ENCODE measurements at regions not wholly inside any gene's neighbourhood (a gene's known extent, or its start where the extent isn't known, plus 50 kb on each side); places are given as distances from the start of the nearest gene placed in this dataset.
A peak's percentile ranks its signal among the peaks of the same experiment; 100 is the strongest.
"Not testable (repeated sequence)": the region's sequence is repeated elsewhere in the genome, so short reads cannot be mapped to it uniquely, and the experiment has no call there.

GRCh38 chr2:58429014-58429875 lies 188.1 kb upstream of the FANCL start:
- DNase-seq: no peak

DNA sequence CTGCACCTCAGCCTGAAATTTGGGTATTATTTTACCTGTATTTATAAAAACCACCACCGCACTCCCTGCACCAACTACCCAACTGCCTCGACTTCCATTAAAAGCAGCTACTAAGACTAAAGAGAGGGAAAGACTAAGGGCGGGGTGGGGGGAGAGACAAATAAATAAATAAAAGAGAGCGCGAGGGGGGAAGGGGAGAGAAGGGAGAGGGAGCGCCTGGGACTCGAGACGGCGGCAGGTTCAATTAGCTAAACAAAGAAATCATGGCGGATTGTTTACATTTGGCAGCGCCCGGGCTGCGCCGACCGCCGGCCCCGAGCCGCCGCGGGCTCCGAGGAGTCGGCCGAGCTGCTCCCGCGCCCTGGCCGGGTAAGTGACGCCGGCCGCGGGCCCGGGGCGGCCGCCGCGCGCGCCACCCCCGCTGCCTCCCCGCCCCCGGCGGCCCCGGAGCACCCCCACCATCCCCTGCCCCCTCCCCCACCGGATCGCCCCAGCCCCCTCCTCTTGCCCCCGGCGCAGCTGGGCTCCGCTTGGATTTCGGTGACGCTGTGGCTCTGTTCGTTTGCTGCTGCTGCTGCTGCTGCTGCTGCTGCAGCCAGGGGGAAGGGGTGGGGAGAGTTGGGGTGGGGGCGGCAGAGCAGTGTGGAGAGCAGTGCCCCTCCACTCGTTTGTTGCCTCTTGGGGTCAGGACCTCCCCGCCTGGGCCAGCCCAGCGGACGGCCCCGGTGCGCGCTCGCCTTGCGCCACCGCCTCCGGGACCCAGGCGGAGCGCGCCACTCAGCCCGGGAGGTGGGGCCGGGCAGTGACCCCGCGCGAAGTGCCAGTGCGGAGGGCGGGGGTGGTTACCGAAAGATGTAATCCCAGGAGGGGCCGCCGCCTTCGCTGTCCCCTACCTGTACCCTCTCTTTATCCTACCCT lies 187.2 kb upstream of the FANCL start:
- no peak for DNase-seq

GRCh38 chr2:58427572-58428095 lies 186.5 kb upstream of the FANCL start:
- peak; percentile 2 for DNase-seq

DNA sequence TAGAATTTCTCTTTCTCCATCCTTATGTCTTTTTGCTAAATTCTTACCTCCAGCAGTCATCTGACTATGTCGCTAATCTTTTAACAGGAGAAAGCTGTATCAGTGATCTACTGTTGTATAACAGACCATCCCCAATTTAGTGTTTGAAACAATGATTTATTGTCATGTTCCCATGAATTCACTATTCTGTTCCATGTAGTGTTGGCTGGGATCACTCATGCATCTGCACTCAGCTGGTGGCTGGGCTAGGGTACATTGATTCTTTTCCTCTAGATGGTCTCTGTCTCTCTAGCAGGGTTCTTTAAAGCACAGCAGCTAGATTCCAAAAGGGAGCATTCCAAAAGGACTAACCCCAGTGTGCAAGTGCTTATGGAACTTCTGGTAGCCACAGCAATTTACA lies 184.2 kb upstream of the FANCL start:
- DNase-seq: no peak

DNA sequence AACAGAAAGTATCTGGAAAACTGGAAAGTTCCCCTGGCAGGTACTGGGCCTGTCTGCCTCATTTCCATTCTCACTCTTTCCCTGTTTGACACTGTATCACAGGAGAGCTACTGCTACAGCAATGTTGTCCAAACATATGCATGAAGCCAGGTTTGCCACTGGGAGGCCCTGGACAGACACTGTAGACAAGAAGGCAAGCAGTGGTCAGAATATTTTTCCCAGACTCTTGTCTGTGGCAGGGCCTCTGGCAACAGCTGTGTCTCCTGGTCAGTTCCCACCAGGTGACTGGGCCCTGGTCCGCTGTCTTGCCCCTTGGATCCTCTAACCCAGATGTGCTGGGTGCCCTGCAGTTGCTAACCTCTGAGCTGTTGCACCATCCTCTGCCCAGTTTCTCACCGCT lies 178.9 kb upstream of the FANCL start:
- DNase-seq: no peak

DNA sequence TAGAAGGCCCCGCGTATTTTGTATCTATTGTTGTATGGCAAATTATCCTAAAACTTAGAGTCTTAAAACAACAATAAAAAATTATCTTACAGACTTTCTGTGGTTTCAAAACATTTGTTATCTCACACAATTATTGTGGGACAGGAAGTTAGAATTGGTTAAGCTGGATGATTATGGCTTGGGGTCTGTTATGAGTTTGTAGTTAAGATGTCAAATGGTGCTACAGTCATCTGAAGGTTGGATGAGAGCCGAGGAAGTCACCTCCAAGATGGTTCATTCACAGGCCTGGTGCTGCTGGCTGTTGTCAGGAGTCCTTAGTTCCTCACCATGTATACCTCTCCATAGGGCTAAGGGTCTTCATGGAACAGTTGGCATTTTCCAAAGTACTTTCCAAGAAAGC lies 175.6 kb upstream of the FANCL start:
- no peak for DNase-seq

- DNase-seq: no peak
Measured at GRCh38 chr2:58414506-58414905, 173.4 kb upstream of the FANCL start.

GRCh38 chr2:58410549-58410948 lies 169.4 kb upstream of the FANCL start:
- no peak for DNase-seq

GRCh38 chr2:58407487-58407886 lies 166.4 kb upstream of the FANCL start:
- DNase-seq: no peak

- DNase-seq: no peak
Measured at GRCh38 chr2:58405341-58405740, 164.2 kb upstream of the FANCL start.

DNA sequence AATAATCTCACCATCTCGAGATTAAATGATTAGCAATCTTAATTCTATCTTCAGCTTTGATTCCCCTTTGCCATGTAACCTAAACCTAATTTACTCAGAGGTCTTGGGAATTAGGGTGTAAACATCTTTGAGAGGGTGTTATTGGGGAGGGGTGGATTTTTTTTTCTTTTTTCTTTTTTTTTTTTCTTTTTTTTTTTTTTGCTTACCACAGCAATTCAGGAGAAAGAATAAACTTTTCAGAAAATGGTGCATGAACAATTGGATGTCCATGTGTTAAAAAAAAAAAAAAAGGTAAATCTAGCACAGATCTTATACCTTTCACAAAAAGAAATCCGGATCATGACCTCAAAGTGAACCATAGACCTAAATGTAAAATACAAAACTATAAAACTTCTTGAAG lies 160.8 kb upstream of the FANCL start:
- DNase-seq: no peak

DNA sequence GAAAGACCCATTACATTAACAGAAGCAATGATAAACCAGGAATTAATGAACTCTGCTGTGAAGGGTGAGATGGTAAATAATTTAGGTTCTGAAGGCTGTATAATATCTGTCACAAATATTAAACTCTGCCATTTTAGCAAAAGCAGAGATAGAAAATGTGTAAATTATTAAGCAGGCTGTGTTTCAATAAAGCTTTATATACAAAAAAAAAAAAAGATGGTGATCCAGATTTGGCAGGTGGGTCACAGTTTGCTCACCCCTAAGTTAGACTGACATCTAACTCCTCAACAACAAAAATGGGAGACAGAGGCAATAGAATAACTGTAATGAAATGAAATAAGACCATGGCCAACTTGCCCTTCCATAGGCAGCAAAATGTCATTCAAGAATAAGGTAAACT lies 157.3 kb upstream of the FANCL start:
- no peak for DNase-seq

DNA sequence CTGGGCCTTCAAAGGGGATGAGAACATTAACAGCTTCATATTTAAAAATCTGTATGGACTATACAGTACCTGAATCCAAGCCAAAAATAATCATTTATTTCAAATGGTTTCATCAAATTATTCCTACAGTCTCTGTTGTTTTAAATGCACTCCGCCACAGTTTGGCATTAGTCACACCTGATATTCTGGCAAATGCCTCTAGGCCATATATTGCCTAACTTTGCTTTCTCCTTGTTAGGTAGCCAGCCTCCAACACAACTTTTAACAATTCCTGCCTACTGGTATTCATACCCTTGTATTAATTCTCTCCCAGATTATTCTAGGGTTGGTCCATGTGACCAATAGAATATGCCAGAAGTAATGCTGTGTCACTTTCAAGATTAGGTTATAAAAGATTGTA lies 146.6 kb upstream of the FANCL start:
- no peak for DNase-seq

- DNase-seq: not testable (repeated sequence)
Measured at GRCh38 chr2:58386904-58387303, 145.8 kb upstream of the FANCL start.

DNA sequence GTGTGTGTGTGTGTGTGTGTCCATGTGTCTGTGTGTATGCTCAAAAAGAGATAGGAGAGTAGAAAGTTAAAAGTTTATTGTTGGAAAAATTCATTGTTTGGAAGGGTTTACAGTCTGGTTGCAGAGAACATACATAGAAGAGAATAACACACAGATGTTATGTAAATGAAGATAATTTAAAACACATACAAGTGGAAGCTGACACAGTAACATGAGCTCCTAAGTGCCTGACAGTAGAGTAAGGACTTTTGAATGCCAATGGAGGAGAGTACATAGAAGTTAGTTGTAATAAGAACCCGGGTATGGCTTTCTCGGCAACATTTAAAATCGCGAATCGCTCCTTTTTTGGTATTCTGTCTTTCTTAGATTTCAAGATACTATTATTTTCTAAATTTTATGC lies 137.0 kb upstream of the FANCL start:
- DNase-seq: no peak

GRCh38 chr2:58377181-58377580 lies 136.1 kb upstream of the FANCL start:
- no peak for DNase-seq

DNA sequence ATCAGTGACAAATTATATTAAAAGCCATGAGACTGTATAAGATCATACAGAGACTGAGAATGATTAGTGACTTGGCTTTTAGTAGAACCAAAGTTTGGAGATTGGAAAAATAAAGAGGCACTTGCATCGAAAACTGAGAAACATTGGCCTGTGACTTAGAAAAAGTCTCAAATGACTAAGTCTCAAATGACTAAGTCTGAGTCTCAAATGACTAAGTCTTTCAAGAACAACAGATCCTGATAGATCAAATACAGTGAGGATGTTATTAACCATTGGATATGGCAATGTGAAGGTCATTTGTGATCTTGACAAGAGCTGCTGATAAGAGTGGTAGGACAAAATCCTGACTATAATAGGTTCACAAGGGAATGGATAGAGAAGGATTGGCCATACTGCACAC lies 135.5 kb upstream of the FANCL start:
- no peak for DNase-seq

DNA sequence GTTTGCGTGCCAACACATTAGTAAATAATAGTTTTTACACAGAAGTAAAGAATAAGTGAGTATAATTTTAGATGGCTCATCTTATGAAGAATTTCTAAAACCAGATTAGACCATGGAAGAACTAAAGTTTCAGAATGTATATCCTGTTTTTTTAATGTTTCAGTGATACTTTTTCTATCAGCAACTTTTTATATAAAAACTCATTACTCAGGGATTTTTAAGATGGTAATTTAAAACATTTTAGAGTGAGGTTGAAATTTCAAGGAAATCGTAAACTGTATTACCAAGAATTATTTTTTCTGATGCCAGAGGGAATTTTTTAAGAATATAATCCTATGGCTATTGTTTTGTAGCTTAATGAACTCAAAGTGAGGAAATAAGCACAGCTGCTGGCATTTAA lies 128.5 kb upstream of the FANCL start:
- no peak for DNase-seq

- DNase-seq: no peak
Measured at GRCh38 chr2:58364098-58364497, 123.0 kb upstream of the FANCL start.

GRCh38 chr2:58358026-58358425 lies 116.9 kb upstream of the FANCL start:
- DNase-seq: no peak

- DNase-seq: no peak
Measured at GRCh38 chr2:58357521-58357920, 116.4 kb upstream of the FANCL start.

- DNase-seq: no peak
Measured at GRCh38 chr2:58354230-58354629, 113.1 kb upstream of the FANCL start.

GRCh38 chr2:58350484-58350883 lies 109.4 kb upstream of the FANCL start:
- DNase-seq: no peak

- DNase-seq: no peak
Measured at GRCh38 chr2:58347810-58348209, 106.7 kb upstream of the FANCL start.
